ENCODE measurements at regions not wholly inside any gene's neighbourhood (a gene's known extent, or its start where the extent isn't known, plus 50 kb on each side); places are given as distances from the start of the nearest gene placed in this dataset.
"Not testable (repeated sequence)": the region's sequence is repeated elsewhere in the genome, so short reads cannot be mapped to it uniquely, and the experiment has no call there.

DNA sequence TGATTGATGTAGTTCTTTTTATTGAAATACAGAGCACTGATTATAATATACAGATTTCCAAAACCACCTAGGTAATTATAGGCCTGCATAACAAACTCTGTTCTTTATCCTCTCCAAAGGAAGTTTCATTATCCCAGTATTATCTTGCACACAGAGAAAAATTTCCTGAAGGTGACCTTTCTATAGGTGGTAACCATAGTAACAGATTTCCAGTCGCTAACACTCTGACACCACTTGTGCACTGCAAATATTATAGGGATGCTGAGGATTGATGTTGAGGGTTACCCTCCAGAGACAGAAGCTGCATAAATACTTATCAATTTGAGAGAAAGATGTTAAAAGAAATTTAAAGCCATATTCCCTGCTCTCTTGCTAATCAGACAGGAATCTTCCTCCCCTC, 274.5 kb upstream of the NRSN1 start:
- Mint-ChIP-seq H3K27ac (no peak overlapping the region), H3K27me3 (no peaks in the 10 kb centered on the region), H3K4me3 (no peak overlapping the region), H3K36me3 (no peaks in the 10 kb centered on the region), H3K4me1 (no peaks in the 10 kb centered on the region), H3K9me3 (ENCODE audit: low read depth) (no peaks in the 10 kb centered on the region)
- ATAC-seq (no peak), DNase-seq (no peak)
- CTCF ChIA-PET: no interaction called here

GRCh38 chr6:23853566-23854133, 272.4 kb upstream of the NRSN1 start:
- H3K9me3 Mint-ChIP-seq (ENCODE audit: low read depth); ATAC-seq; H3K4me1 Mint-ChIP-seq; H3K27ac Mint-ChIP-seq; H3K36me3 Mint-ChIP-seq; CTCF ChIA-PET; H3K27me3 Mint-ChIP-seq; DNase-seq; H3K4me3 Mint-ChIP-seq: not testable (repeated sequence)

GRCh38 chr6:23854154-23854553, 271.9 kb upstream of the NRSN1 start:
- H3K36me3 Mint-ChIP-seq; H3K4me1 Mint-ChIP-seq; H3K27ac Mint-ChIP-seq; ATAC-seq; H3K9me3 Mint-ChIP-seq (ENCODE audit: low read depth); DNase-seq; H3K27me3 Mint-ChIP-seq; CTCF ChIA-PET; H3K4me3 Mint-ChIP-seq: not testable (repeated sequence)

DNA sequence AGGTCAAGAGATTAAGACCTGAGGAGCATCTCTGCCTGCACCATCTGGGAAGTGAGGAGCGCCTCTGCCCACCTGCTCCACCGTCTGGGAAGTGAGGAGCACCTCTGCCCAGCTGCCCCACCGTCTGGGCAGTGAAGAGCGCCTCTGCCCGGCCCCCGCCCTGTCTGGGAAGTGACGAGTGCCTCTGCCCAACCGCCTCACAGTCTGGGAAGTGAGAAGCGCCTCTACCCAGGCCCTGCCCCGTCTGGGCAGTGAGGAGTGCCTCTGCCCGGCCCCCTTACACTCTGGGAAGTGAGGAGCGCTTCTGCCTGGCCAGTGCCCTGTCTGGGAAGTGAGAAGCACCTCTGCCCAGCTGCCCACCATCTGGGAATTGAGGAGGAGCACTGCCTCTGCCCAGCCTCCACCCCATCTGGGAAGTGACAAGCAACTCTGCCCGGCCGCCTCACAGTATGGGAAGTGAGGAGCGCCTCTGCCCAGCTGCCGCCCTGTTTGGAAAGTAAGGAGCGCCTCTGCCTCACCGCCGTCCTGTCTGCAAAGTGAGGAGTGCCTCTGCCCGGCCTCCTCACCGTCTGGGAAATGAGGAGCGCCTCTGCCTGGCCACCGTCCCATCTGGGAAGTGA, 270.4 kb upstream of the NRSN1 start:
- H3K27me3 Mint-ChIP-seq: no peaks in the 10 kb centered on the region
- H3K36me3 Mint-ChIP-seq: no peaks in the 10 kb centered on the region
- ATAC-seq (no peak), DNase-seq (no peak)
- H3K4me1 Mint-ChIP-seq: no peaks in the 10 kb centered on the region
- H3K4me3 Mint-ChIP-seq: no peak overlapping the region
- H3K9me3 Mint-ChIP-seq (ENCODE audit: low read depth): peaks cover 8% of the 10 kb centered on the region
- CTCF ChIA-PET: no interaction called here
- no peak overlapping the region for H3K27ac Mint-ChIP-seq

DNA sequence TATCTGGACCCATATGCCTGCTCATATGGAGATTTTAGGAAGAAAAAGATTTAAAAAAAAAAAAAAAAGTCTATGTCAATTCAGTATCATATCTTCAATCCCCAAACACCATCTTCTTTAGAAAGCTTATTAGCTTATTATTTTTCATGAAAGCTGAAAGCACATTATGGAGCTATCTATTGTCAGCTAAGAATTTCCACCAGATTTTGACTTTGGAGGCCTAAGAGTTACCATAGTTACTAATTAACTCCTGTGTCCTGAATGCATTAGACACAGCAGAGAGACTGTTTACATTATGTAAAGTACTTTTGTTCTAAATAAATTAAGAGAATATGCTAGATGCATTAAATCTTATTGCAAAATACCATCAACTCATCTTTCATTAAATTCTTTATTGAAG, 255.5 kb upstream of the NRSN1 start:
- CTCF ChIA-PET: no interaction called here
- no peak for ATAC-seq
- Mint-ChIP-seq H3K4me3 (no peak overlapping the region), H3K27me3 (no peaks in the 10 kb centered on the region), H3K36me3 (no peaks in the 10 kb centered on the region), H3K4me1 (no peaks in the 10 kb centered on the region), H3K9me3 (ENCODE audit: low read depth) (no peaks in the 10 kb centered on the region), H3K27ac (no peak overlapping the region)
- DNase-seq: no peak

GRCh38 chr6:23873161-23873560, 252.9 kb upstream of the NRSN1 start:
- H3K27ac Mint-ChIP-seq: no peak overlapping the region
- DNase-seq (no peak), ATAC-seq (no peak)
- no peak overlapping the region for H3K4me3 Mint-ChIP-seq
- no peaks in the 10 kb centered on the region for H3K4me1 Mint-ChIP-seq
- no peaks in the 10 kb centered on the region for H3K9me3 Mint-ChIP-seq (ENCODE audit: low read depth)
- H3K36me3 Mint-ChIP-seq: no peaks in the 10 kb centered on the region
- CTCF ChIA-PET: no interaction called here
- H3K27me3 Mint-ChIP-seq: no peaks in the 10 kb centered on the region

- Mint-ChIP-seq H3K36me3 (no peaks in the 10 kb centered on the region), H3K27me3 (no peaks in the 10 kb centered on the region), H3K4me1 (no peaks in the 10 kb centered on the region), H3K9me3 (ENCODE audit: low read depth) (no peaks in the 10 kb centered on the region), H3K4me3 (no peak overlapping the region), H3K27ac (no peak overlapping the region)
- no peak for DNase-seq
- no peak for ATAC-seq
- CTCF ChIA-PET: no interaction called here
Observed at GRCh38 chr6:23875006-23875405, 251.0 kb upstream of the NRSN1 start.

DNA sequence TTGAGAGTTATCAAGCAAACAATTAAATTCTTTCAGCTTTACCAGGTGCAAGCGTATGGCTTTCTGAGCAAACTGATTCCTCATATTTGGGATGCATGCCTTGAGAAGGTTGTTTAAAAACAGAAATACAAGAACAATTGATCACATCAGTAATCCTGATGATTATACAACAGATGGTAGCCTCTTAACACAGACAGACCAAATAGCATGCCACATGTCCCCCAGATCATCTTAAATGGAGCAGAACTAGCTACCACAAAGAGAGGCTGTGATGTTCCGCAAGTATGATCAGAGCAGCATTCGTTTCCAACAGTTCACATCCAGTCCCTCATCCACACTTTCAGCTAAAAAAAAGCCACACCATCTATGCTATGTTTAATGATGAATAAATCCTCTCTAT, 246.2 kb upstream of the NRSN1 start:
- CTCF ChIA-PET: no interaction called here
- ATAC-seq (no peak), DNase-seq (no peak)
- no peak overlapping the region for H3K27ac Mint-ChIP-seq
- no peaks in the 10 kb centered on the region for H3K4me1 Mint-ChIP-seq
- no peaks in the 10 kb centered on the region for H3K36me3 Mint-ChIP-seq
- no peak overlapping the region for H3K4me3 Mint-ChIP-seq
- H3K9me3 Mint-ChIP-seq (ENCODE audit: low read depth): peaks cover under 1% of the 10 kb centered on the region
- no peaks in the 10 kb centered on the region for H3K27me3 Mint-ChIP-seq

GRCh38 chr6:23890543-23891227, 235.3 kb upstream of the NRSN1 start:
- no peaks in the 10 kb centered on the region for H3K27me3 Mint-ChIP-seq
- no peak for DNase-seq
- no peak overlapping the region for H3K27ac Mint-ChIP-seq
- H3K36me3 Mint-ChIP-seq: no peaks in the 10 kb centered on the region
- H3K4me1 Mint-ChIP-seq: no peaks in the 10 kb centered on the region
- peaks cover 7% of the 10 kb centered on the region for H3K9me3 Mint-ChIP-seq (ENCODE audit: low read depth)
- CTCF ChIA-PET: no interaction called here
- ATAC-seq: no peak
- no peak overlapping the region for H3K4me3 Mint-ChIP-seq

- H3K4me1 Mint-ChIP-seq: no peaks in the 10 kb centered on the region
- peaks cover 7% of the 10 kb centered on the region for H3K9me3 Mint-ChIP-seq (ENCODE audit: low read depth)
- DNase-seq (no peak), ATAC-seq (no peak)
- no peaks in the 10 kb centered on the region for H3K27me3 Mint-ChIP-seq
- H3K27ac Mint-ChIP-seq: no peak overlapping the region
- CTCF ChIA-PET: no interaction called here
- no peak overlapping the region for H3K4me3 Mint-ChIP-seq
- H3K36me3 Mint-ChIP-seq: no peaks in the 10 kb centered on the region
Observed at GRCh38 chr6:23905133-23905815, 220.7 kb upstream of the NRSN1 start.

DNA sequence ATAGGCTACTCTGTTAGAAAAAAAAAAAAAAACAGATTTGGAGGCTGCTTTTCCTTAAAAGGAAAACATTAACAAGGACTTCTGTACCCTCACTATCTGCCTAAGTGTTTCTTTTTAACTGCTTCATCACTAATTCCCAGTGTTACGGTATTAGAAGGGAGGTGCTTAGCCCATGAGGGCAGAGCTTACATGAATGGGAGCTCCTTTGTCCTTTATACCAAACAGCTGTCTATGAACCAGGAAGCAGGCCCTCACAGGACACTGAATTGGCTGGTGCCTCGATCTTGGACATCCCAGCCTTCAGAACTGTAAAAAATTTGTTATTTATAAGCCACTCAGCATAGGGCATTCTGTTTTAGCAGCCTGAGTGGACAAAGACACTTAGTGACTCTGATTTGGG, 215.6 kb upstream of the NRSN1 start:
- ATAC-seq: no peak
- no peak for DNase-seq
- no peaks in the 10 kb centered on the region for H3K27me3 Mint-ChIP-seq
- no peak overlapping the region for H3K27ac Mint-ChIP-seq
- no peaks in the 10 kb centered on the region for H3K36me3 Mint-ChIP-seq
- H3K4me1 Mint-ChIP-seq: no peaks in the 10 kb centered on the region
- H3K4me3 Mint-ChIP-seq: no peak overlapping the region
- CTCF ChIA-PET: no interaction called here
- peaks cover 4% of the 10 kb centered on the region for H3K9me3 Mint-ChIP-seq (ENCODE audit: low read depth)

DNA sequence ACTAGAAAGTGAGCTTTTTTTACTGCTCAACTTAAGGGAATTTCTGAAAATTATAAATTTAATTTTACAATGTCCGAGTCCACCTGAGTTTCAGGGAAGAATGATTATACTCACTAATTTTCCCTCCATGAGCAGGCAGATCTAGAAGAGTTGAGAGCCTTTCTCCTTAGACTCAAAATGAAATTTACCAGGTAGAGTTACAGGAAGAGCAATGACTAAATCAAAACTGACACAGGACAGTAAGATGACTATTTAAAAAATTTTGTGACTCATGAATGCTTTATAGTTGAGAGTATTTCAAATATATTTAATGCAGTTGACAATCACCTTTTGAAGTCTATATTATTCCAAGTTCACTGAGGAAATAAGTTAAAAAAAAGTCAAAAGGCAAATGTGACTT, 198.1 kb upstream of the NRSN1 start:
- CTCF ChIA-PET: no interaction called here
- Mint-ChIP-seq H3K27ac (no peak overlapping the region), H3K4me3 (no peak overlapping the region), H3K27me3 (no peaks in the 10 kb centered on the region), H3K4me1 (no peaks in the 10 kb centered on the region), H3K9me3 (ENCODE audit: low read depth) (no peaks in the 10 kb centered on the region), H3K36me3 (no peaks in the 10 kb centered on the region)
- DNase-seq: no peak
- no peak for ATAC-seq

- H3K27ac Mint-ChIP-seq: no peak overlapping the region
- no peaks in the 10 kb centered on the region for H3K9me3 Mint-ChIP-seq (ENCODE audit: low read depth)
Observed at GRCh38 chr6:23929201-23929600, 196.8 kb upstream of the NRSN1 start.

GRCh38 chr6:23940466-23940865, 185.5 kb upstream of the NRSN1 start:
- no peak for DNase-seq
- H3K27ac Mint-ChIP-seq: no peak overlapping the region
- H3K9me3 Mint-ChIP-seq (ENCODE audit: low read depth): peaks cover 2% of the 10 kb centered on the region
- no peaks in the 10 kb centered on the region for H3K4me1 Mint-ChIP-seq
- H3K4me3 Mint-ChIP-seq: no peak overlapping the region
- CTCF ChIA-PET: no interaction called here
- no peaks in the 10 kb centered on the region for H3K27me3 Mint-ChIP-seq
- no peak for ATAC-seq
- no peaks in the 10 kb centered on the region for H3K36me3 Mint-ChIP-seq

More at GRCh38 chr6:23929201-23929600, 196.8 kb upstream of the NRSN1 start:
- Mint-ChIP-seq H3K27me3 (no peaks in the 10 kb centered on the region), H3K4me3 (no peak overlapping the region), H3K4me1 (no peaks in the 10 kb centered on the region), H3K36me3 (no peaks in the 10 kb centered on the region)
- ATAC-seq (no peak), DNase-seq (no peak)
- CTCF ChIA-PET: no interaction called here

All from activated CD8-positive, alpha-beta memory T cell treated with anti-CD3 and anti-CD28 coated beads, Interleukin-2, amount 10 ng/mL, durations not matched to agents 7 days and 5 days (primary cell).